ENCODE measurements at regions not wholly inside any gene's neighbourhood (a gene's known extent, or its start where the extent isn't known, plus 50 kb on each side); places are given as distances from the start of the nearest gene placed in this dataset.

DNA sequence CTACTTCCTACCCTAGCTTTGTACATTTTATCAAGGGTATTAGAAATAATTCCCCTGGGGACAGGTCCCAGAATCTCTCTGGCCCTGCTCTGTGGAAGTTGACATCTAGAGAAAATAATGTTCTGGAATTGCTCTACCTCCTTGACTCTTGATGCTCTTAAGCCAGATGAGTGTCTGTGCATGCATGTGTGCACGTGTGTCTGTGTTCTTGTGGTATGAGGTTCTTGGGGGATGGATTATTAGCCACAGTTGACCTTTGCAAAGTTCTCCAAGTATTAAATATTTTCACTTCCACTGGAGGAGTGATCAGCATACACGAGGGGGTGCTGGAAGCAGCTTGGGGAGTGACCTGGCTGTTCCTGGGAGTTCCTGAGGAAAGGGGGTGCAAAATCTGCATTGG is 61.2 kb upstream of the PELI1 start:
- DNase-seq (ENCODE audit: extremely low read depth, low read depth) = no peak
- TF ChIP-seq, protein P1, sequence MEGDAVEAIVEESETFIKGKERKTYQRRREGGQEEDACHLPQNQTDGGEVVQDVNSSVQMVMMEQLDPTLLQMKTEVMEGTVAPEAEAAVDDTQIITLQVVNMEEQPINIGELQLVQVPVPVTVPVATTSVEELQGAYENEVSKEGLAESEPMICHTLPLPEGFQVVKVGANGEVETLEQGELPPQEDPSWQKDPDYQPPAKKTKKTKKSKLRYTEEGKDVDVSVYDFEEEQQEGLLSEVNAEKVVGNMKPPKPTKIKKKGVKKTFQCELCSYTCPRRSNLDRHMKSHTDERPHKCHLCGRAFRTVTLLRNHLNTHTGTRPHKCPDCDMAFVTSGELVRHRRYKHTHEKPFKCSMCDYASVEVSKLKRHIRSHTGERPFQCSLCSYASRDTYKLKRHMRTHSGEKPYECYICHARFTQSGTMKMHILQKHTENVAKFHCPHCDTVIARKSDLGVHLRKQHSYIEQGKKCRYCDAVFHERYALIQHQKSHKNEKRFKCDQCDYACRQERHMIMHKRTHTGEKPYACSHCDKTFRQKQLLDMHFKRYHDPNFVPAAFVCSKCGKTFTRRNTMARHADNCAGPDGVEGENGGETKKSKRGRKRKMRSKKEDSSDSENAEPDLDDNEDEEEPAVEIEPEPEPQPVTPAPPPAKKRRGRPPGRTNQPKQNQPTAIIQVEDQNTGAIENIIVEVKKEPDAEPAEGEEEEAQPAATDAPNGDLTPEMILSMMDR (IDR thresholded peaks at IDR 0.05; ENCODE audit: low read depth, low read length, missing control alignments) = no peak
- no peak overlapping the region for H3K4me3 ChIP-seq (replicated peaks; ENCODE audit: low read depth, low read length)

DNA sequence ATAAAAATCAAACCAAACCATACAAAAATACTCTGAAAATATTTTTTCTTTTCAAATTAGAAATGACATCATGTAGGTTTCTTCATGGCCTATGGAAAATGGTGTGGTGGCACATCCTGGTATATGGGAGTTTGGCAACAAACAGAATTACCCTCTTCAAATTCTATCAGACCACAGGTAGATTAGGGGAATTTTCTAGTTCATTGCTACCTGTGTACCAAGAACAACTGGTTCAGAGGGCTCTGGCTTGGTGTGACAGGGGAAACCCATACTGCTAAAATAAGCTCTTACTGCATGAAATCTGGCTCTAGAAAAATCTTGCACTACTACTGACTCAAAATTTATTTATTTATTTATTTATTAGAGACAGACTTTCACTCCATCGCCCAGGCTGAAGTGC is 63.4 kb upstream of the PELI1 start:
- no peak overlapping the region for H3K4me3 ChIP-seq (replicated peaks; ENCODE audit: low read depth, low read length)

DNA sequence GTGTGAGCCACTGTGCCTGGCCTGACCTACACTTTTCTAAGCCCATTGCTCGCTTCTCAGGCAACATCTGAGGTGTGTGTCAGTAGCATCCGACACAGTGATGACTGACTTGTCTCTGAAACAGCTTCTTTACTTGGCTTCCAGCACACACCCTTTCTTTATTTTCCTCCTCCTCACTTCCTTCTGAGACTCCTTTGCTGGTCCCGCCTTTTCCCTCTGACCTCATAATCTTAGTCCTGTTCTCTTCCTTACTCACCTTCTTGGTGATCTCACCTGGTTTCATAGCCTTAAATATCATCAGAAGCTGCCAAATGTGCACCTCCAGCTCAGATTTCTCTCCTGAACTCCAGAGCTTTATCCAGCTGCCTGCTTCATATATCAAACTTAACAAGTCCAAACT is 66.6 kb upstream of the PELI1 start:
- TF ChIP-seq, protein P1 (IDR thresholded peaks at IDR 0.05; ENCODE audit: low read depth, low read length, missing control alignments) = no peak

More for the DNA sequence above, 63.4 kb upstream of the PELI1 start:
- DNase-seq (ENCODE audit: extremely low read depth, low read depth) = no peak
- TF ChIP-seq, protein P1 (IDR thresholded peaks at IDR 0.05; ENCODE audit: low read depth, low read length, missing control alignments) = no peak

DNA sequence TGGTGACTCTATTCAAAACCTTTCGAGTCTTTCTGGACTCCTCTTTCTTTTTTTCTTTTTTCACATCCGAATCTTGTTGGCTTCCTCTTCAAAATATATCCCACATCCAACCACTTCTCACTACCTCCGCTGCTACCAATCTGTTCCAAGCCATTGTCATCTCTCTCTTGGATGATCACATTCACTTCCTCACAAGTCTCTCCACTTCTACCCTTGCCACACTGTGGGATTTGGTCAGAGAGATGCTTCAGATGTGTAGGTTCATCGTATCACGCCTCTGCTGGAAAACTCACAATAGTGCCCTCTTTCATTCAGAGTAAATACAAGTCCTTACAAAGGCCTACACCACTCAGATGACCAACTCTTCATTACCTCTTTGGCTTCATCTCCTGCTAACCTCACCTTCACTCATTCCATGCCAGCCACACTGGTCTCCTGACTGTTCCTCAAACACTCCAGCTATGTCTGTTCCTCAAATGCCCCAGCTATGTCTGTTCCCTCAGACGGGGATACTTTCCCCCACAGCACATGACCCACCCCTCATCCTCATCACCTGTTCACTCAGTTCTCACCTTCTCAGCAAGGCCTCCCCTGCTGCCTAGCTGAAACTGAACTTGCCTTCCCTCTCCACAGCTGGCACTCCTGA is 67.2 kb upstream of the PELI1 start:
- TF ChIP-seq, protein P1 (IDR thresholded peaks at IDR 0.05; ENCODE audit: low read depth, low read length, missing control alignments) = no peak
- DNase-seq (ENCODE audit: extremely low read depth, low read depth) = no peak
- no peak overlapping the region for H3K4me3 ChIP-seq (replicated peaks; ENCODE audit: low read depth, low read length)

More for the DNA sequence above, 66.6 kb upstream of the PELI1 start:
- DNase-seq (ENCODE audit: extremely low read depth, low read depth) = no peak
- no peak overlapping the region for H3K4me3 ChIP-seq (replicated peaks; ENCODE audit: low read depth, low read length)

DNA sequence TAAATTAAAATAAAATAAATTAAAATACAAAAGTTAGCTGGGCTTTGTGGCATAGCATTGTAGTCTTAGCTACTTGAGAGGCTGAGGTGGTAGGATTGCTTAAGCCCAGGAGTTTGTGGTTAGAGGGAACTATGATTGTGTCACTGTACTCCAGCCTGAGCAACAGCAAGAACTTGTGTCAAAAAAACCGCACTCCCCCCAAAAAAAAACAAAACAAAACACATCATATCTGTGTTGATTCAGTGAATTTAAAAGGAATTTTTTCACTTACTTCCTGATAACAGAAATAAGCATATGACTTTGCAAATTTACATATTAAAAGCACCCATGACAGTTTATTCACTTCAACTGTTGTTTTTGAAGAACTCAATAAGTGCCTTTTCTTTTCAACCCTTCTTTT is 68.1 kb upstream of the PELI1 start:
- no peak for DNase-seq (ENCODE audit: extremely low read depth, low read depth)
- H3K4me3 ChIP-seq (replicated peaks; ENCODE audit: low read depth, low read length) = no peak overlapping the region
- TF ChIP-seq, protein P1 (IDR thresholded peaks at IDR 0.05; ENCODE audit: low read depth, low read length, missing control alignments) = no peak

DNA sequence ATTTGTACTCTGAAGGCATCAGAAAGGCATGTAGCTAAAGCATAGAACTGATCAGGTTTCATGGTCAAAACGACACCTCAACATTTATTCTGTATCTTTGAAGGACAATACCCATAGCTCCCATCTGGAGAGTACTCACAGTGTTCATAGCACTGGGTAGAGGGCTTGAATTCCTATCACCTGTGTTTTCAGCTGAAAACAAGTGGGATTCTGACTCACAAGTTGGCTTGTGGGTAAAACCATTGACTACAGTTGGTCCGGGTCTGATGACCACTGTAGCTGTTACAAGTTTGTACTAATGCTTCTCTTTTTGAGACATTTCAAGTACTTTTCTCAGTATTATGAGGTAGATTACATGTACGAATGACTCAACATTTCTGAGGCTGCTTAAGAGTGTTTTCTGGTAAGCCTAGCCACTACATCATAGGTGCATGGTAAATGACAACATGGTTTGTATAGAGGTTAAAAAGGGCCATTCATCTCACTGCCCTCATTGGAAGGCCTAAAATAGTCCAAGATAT is 68.6 kb upstream of the PELI1 start:
- TF ChIP-seq, protein P1 (IDR thresholded peaks at IDR 0.05; ENCODE audit: low read depth, low read length, missing control alignments) = no peak
- H3K4me3 ChIP-seq (replicated peaks; ENCODE audit: low read depth, low read length) = no peak overlapping the region

More for the DNA sequence above, 68.6 kb upstream of the PELI1 start:
- no peak for DNase-seq (ENCODE audit: extremely low read depth, low read depth)
